GM21717 (cell line): ENCODE measurements at regions not wholly inside any gene's neighbourhood (a gene's known extent, or its start where the extent isn't known, plus 50 kb on each side); places are given as distances from the start of the nearest gene placed in this dataset.
"Not testable (repeated sequence)": the region's sequence is repeated elsewhere in the genome, so short reads cannot be mapped to it uniquely, and the experiment has no call there.

Source experiments
- ATAC-seq: cut with Tn5 transposase; IDR thresholded peaks from one replicate; pipeline ENCODE4 v1.9.1; 2021; ENCODE audit warnings: mild to moderate bottlenecking, moderate library complexity; ENCODE audit not compliant: unreplicated experiment

- ATAC-seq = no peak
Measured at GRCh38 chr11:23134627-23135026, 274.4 kb upstream of the CCDC179 start.

GRCh38 chr11:23138761-23139160 lies 278.5 kb upstream of the CCDC179 start:
- no peak for ATAC-seq

GRCh38 chr11:23143022-23143421 lies 282.7 kb upstream of the CCDC179 start:
- no peak for ATAC-seq

- no peak for ATAC-seq
Measured at GRCh38 chr11:23151819-23152218, 291.5 kb upstream of the CCDC179 start.

- ATAC-seq = no peak
Measured at GRCh38 chr11:23155503-23155902, 295.2 kb upstream of the CCDC179 start.

- ATAC-seq = no peak
Measured at GRCh38 chr11:23164022-23164421, 303.7 kb upstream of the CCDC179 start.

GRCh38 chr11:23166376-23166775 lies 306.1 kb upstream of the CCDC179 start:
- ATAC-seq = no peak

- no peak for ATAC-seq
Measured at GRCh38 chr11:23179609-23180008, 319.3 kb upstream of the CCDC179 start.

GRCh38 chr11:23181022-23181807 lies 320.9 kb upstream of the CCDC179 start:
- no peak for ATAC-seq

GRCh38 chr11:23192256-23192655 lies 332.0 kb upstream of the CCDC179 start:
- ATAC-seq = no peak

- no peak for ATAC-seq
Measured at GRCh38 chr11:23201936-23202522, 341.8 kb upstream of the CCDC179 start.

- ATAC-seq = no peak
Measured at GRCh38 chr11:23202611-23203010, 342.3 kb upstream of the CCDC179 start.

GRCh38 chr11:23205156-23205871 lies 345.0 kb upstream of the CCDC179 start:
- ATAC-seq = no peak

- no peak for ATAC-seq
Measured at GRCh38 chr11:23206741-23207336, 346.6 kb upstream of the CCDC179 start.

- no peak for ATAC-seq
Measured at GRCh38 chr11:23211221-23211620, 350.9 kb upstream of the CCDC179 start.

GRCh38 chr11:23212807-23213206 lies 352.5 kb upstream of the CCDC179 start:
- ATAC-seq = no peak

GRCh38 chr11:23217072-23217471 lies 356.8 kb upstream of the CCDC179 start:
- no peak for ATAC-seq

GRCh38 chr11:23220086-23220485 lies 359.8 kb upstream of the CCDC179 start:
- ATAC-seq = not testable (repeated sequence)

- ATAC-seq = no peak
Measured at GRCh38 chr11:23221366-23221765, 361.1 kb upstream of the CCDC179 start.

- ATAC-seq = no peak
Measured at GRCh38 chr11:23226331-23227077, 366.2 kb upstream of the CCDC179 start.

- no peak for ATAC-seq
Measured at GRCh38 chr11:23227078-23227445, 366.8 kb upstream of the CCDC179 start.
